ENCODE measurements at regions not wholly inside any gene's neighbourhood (a gene's known extent, or its start where the extent isn't known, plus 50 kb on each side); places are given as distances from the start of the nearest gene placed in this dataset.

DNA sequence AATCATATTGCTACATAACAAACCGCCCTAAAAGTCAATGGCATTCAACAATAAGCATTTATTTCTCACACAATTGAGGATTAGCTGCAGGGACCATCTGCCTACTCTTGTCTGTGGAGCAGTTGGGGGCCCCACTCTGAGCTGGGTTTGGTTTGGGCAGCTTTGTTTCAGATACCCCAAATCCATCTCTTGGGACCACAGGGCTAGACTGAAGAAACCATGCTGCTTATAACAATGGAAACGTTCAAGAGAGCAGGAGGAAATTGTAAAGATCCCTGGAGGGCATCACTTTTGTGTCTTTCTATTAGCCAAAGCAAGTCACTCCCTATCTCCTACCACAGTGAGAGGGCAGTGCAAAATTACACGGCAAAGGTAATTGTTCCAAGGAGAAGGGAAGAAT, 146.5 kb upstream of the MGAT5 start:
- Histone ChIP-seq H3K9ac (ENCODE audit: extremely low read depth, low read length, poor library complexity, severe bottlenecking) (no peak overlapping the region), H3K36me3 (ENCODE audit: control insufficient read depth, insufficient read depth, low read length) (no peaks in the 10 kb centered on the region), H3K9me3 (ENCODE audit: control insufficient read depth, low read length) (peaks cover 14% of the 10 kb centered on the region), H3K4me3 (ENCODE audit: low read length) (no peak overlapping the region), H3K27me3 (ENCODE audit: control insufficient read depth, insufficient read depth, low read length, poor library complexity, severe bottlenecking) (no peaks in the 10 kb centered on the region), H3K4me1 (ENCODE audit: control insufficient read depth, insufficient read depth, low read length) (peaks cover 4% of the 10 kb centered on the region), H3K27ac (ENCODE audit: low read depth, low read length) (no peak overlapping the region)
- Mint-ChIP-seq H3K36me3 (ENCODE audit: low read depth) (peaks cover 2% of the 10 kb centered on the region), H3K4me3 (no peak overlapping the region), H3K27ac (no peak overlapping the region), H3K9me3 (peaks cover 25% of the 10 kb centered on the region), H3K4me1 (peaks cover 23% of the 10 kb centered on the region), H3K27me3 (ENCODE audit: insufficient read depth) (peaks cover 9% of the 10 kb centered on the region)
- no peak for DNase-seq
- WGBS, 2 experiments (ENCODE audit: insufficient coverage in 1 of 2, insufficient read length in 1 of 2): 51% methylated on average over 3 of the region's 3 CpGs; no CpG with 5 or more reads in 1 of the 2 experiments
- TF ChIP-seq, protein P1, sequence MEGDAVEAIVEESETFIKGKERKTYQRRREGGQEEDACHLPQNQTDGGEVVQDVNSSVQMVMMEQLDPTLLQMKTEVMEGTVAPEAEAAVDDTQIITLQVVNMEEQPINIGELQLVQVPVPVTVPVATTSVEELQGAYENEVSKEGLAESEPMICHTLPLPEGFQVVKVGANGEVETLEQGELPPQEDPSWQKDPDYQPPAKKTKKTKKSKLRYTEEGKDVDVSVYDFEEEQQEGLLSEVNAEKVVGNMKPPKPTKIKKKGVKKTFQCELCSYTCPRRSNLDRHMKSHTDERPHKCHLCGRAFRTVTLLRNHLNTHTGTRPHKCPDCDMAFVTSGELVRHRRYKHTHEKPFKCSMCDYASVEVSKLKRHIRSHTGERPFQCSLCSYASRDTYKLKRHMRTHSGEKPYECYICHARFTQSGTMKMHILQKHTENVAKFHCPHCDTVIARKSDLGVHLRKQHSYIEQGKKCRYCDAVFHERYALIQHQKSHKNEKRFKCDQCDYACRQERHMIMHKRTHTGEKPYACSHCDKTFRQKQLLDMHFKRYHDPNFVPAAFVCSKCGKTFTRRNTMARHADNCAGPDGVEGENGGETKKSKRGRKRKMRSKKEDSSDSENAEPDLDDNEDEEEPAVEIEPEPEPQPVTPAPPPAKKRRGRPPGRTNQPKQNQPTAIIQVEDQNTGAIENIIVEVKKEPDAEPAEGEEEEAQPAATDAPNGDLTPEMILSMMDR (conservative IDR thresholded peaks at IDR 0.05): no peak

DNA sequence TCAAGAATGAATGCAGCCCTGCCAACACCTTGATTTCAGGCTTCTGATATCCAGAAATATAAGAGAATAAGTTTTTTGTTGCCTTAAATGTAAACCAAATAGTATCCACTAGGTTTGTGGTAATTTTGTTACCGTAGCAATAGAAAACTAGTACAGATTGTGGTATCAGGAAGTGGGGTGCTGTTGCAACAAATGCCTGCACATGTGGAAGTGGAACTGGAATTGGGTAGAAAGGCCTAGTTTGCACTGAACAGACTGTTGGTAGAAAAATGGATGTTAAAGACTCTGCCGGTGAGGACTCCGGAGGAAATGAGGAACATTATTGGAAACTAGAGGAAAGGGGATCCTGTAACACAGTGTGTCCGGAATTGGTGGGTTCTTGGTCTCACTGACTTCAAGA, 145.8 kb upstream of the MGAT5 start:
- no peaks in the 10 kb centered on the region for H3K27me3 ChIP-seq (ENCODE audit: control insufficient read depth, insufficient read depth, low read length, poor library complexity, severe bottlenecking)

DNA sequence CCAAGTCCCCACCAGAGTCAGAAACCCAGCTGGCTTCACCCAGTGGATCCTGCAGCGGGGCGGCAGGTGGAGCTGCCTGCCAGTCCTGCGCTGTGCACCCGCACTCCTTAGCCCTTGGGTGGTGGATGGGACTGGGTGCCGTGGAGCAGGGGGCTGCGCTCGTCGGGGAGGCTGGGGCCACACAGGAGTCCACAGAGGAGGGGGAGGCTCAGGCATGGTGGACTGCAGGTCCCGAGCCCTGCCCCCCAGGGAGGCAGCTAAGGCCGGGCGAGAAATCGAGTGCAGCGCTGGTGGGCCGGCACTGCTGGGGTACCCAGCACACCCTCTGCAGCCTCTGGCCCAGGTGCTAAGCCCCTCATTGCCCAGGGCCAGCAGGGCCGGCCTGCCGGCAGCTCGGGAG, 144.6 kb upstream of the MGAT5 start:
- H3K4me3 Mint-ChIP-seq: no peak overlapping the region
- H3K4me3 ChIP-seq (ENCODE audit: low read length): no peak overlapping the region
- H3K4me1 Mint-ChIP-seq: peaks cover 11% of the 10 kb centered on the region
- peaks cover 2% of the 10 kb centered on the region for H3K36me3 Mint-ChIP-seq (ENCODE audit: low read depth)
- H3K27ac Mint-ChIP-seq: no peak overlapping the region
- peaks cover 6% of the 10 kb centered on the region for H3K27me3 ChIP-seq (ENCODE audit: control insufficient read depth, insufficient read depth, low read length, poor library complexity, severe bottlenecking)
- peaks cover 11% of the 10 kb centered on the region for H3K27me3 Mint-ChIP-seq (ENCODE audit: insufficient read depth)
- no peaks in the 10 kb centered on the region for H3K36me3 ChIP-seq (ENCODE audit: control insufficient read depth, insufficient read depth, low read length)
- TF ChIP-seq, protein P1 (conservative IDR thresholded peaks at IDR 0.05): no peak
- peaks cover 14% of the 10 kb centered on the region for H3K9me3 ChIP-seq (ENCODE audit: control insufficient read depth, low read length)
- H3K9ac ChIP-seq (ENCODE audit: extremely low read depth, low read length, poor library complexity, severe bottlenecking): no peak overlapping the region
- no peak overlapping the region for H3K27ac ChIP-seq (ENCODE audit: low read depth, low read length)
- 93 to 97% methylated on average over 3 to 17 of the region's 17 CpGs for WGBS, 2 experiments (ENCODE audit: insufficient coverage in 1 of 2, insufficient read length in 1 of 2)
- no peak for DNase-seq
- peaks cover 4% of the 10 kb centered on the region for H3K4me1 ChIP-seq (ENCODE audit: control insufficient read depth, insufficient read depth, low read length)
- peaks cover 25% of the 10 kb centered on the region for H3K9me3 Mint-ChIP-seq

More for the DNA sequence above, 145.8 kb upstream of the MGAT5 start:
- Histone ChIP-seq H3K9ac (ENCODE audit: extremely low read depth, low read length, poor library complexity, severe bottlenecking) (no peak overlapping the region), H3K27ac (ENCODE audit: low read depth, low read length) (no peak overlapping the region), H3K4me1 (ENCODE audit: control insufficient read depth, insufficient read depth, low read length) (peaks cover 4% of the 10 kb centered on the region), H3K36me3 (ENCODE audit: control insufficient read depth, insufficient read depth, low read length) (no peaks in the 10 kb centered on the region), H3K4me3 (ENCODE audit: low read length) (no peak overlapping the region), H3K9me3 (ENCODE audit: control insufficient read depth, low read length) (peaks cover 14% of the 10 kb centered on the region)
- 95 to 100% methylated on average over 4 of the region's 4 CpGs for WGBS, 2 experiments (ENCODE audit: insufficient coverage in 1 of 2, insufficient read length in 1 of 2)
- no peak for DNase-seq
- H3K4me1 Mint-ChIP-seq: peaks cover 18% of the 10 kb centered on the region
- peaks cover 25% of the 10 kb centered on the region for H3K9me3 Mint-ChIP-seq
- TF ChIP-seq, protein P1 (conservative IDR thresholded peaks at IDR 0.05): no peak
- H3K36me3 Mint-ChIP-seq (ENCODE audit: low read depth): peaks cover 2% of the 10 kb centered on the region
- H3K27ac Mint-ChIP-seq: no peak overlapping the region
- peaks cover 9% of the 10 kb centered on the region for H3K27me3 Mint-ChIP-seq (ENCODE audit: insufficient read depth)
- no peak overlapping the region for H3K4me3 Mint-ChIP-seq
